GM23338 (cell line): ENCODE measurements at regions not wholly inside any gene's neighbourhood (a gene's known extent, or its start where the extent isn't known, plus 50 kb on each side); places are given as distances from the start of the nearest gene placed in this dataset.
A peak's percentile ranks its signal among the peaks of the same experiment; 100 is the strongest.

Experiments
- ATAC-seq: fragments of 200-7000 bp; cut with Tn5 transposase; 3 replicates; pipeline ENCODE4 v1.9.1; 2020
- DNase-seq: peaks from one replicate; pipeline ENCODE4 v3.0.0-alpha.2; 2015; ENCODE audit warnings: low spot score
- H2AFZ ChIP-seq: fragments of 200-600 bp; sonication (generic); 2 replicates; pipeline ENCODE4 v1.8.0; 2016; ENCODE audit warnings: antibody characterized with exemption, mild to moderate bottlenecking, moderate library complexity
- H3F3A ChIP-seq: fragments of 200-600 bp; sonication (generic); replicated peaks from 2 replicates; pipeline ENCODE4 v1.8.0; 2017; ENCODE audit warnings: antibody characterized with exemption, mixed run types, low read depth
- H3K27ac ChIP-seq: fragments of 200-600 bp; sonication (generic); 2 replicates; pipeline ENCODE4 v1.6.1; 2016; ENCODE audit warnings: low read depth
- H3K27me3 ChIP-seq: fragments of 200-600 bp; sonication (generic); 2 replicates; pipeline ENCODE4 v1.8.0; 2016; ENCODE audit warnings: mild to moderate bottlenecking, mixed run types, moderate library complexity; ENCODE audit not compliant: insufficient read depth
- H3K36me3 ChIP-seq: fragments of 200-600 bp; sonication (generic); 2 replicates; pipeline ENCODE4 v1.8.0; 2016; ENCODE audit warnings: mild to moderate bottlenecking; ENCODE audit not compliant: insufficient read depth
- H3K4me1 ChIP-seq: fragments of 200-600 bp; sonication (generic); 2 replicates; pipeline ENCODE4 v1.8.0; 2016; ENCODE audit warnings: mild to moderate bottlenecking, moderate library complexity; ENCODE audit not compliant: insufficient read depth
- H3K4me2 ChIP-seq: fragments of 200-600 bp; sonication (generic); 2 replicates; pipeline ENCODE4 v1.7.1; 2017; ENCODE audit warnings: mixed run types
- H3K4me3 ChIP-seq: fragments of 200-600 bp; sonication (generic); 2 replicates; pipeline ENCODE4 v1.6.1; 2016; ENCODE audit warnings: mixed run types
- H3K79me2 ChIP-seq: fragments of 200-600 bp; sonication (generic); replicated peaks from 2 replicates; pipeline ENCODE4 v1.8.0; 2017; ENCODE audit warnings: mild to moderate bottlenecking; ENCODE audit not compliant: insufficient read depth
- H3K9me2 ChIP-seq: fragments of 200-600 bp; sonication (generic); 2 replicates; pipeline ENCODE4 v1.8.0; 2017; ENCODE audit not compliant: insufficient read depth
- H4K20me1 ChIP-seq: fragments of 200-600 bp; sonication (generic); replicated peaks from 2 replicates; pipeline ENCODE4 v1.8.0; 2017; ENCODE audit warnings: mild to moderate bottlenecking; ENCODE audit not compliant: insufficient read depth
- H3K27ac Mint-ChIP-seq: 2 replicates; pipeline ENCODE4 v1.8.0; 2020; ENCODE audit warnings: inconsistent platforms, mild to moderate bottlenecking, moderate library complexity, mixed read lengths
- H3K27me3 Mint-ChIP-seq: 3 replicates; pipeline ENCODE4 v1.8.0; 2022; ENCODE audit warnings: low read depth, mild to moderate bottlenecking, moderate library complexity, mixed read lengths, inconsistent platforms; ENCODE audit not compliant: insufficient read depth, poor library complexity
- H3K36me3 Mint-ChIP-seq: 3 replicates; pipeline ENCODE4 v1.8.0; 2021; ENCODE audit warnings: low read depth, mild to moderate bottlenecking, inconsistent platforms, moderate library complexity, mixed read lengths
- H3K4me1 Mint-ChIP-seq: 3 replicates; pipeline ENCODE4 v1.8.0; 2020; ENCODE audit warnings: mild to moderate bottlenecking, inconsistent platforms, mixed read lengths
- H3K4me3 Mint-ChIP-seq: 3 replicates; pipeline ENCODE4 v1.8.0; 2021; ENCODE audit warnings: moderate library complexity, mild to moderate bottlenecking, inconsistent platforms, mixed read lengths
- H3K9me3 Mint-ChIP-seq: 3 replicates; pipeline ENCODE4 v1.8.0; 2020; ENCODE audit warnings: moderate library complexity, mild to moderate bottlenecking, inconsistent platforms, mixed read lengths
- CTCF ChIP-seq, 2 experiments: fragments of 200-600 bp in 1 of 2; sonication (generic) in 1 of 2; conservative IDR thresholded peaks; 2 replicates each; pipeline versions ENCODE4 v1.5.1 to v1.6.1; 2016 to 2017; ENCODE audit warnings: antibody characterized with exemption in 2 of 2, low read depth in 2 of 2, mild to moderate bottlenecking in 2 of 2, moderate library complexity in 1 of 2
- EZH2 ChIP-seq: fragments of 200-600 bp; sonication (generic); IDR thresholded peaks from one replicate; pipeline ENCODE4 v1.8.0; 2017; ENCODE audit warnings: antibody characterized with exemption, mild to moderate bottlenecking, low read depth; ENCODE audit not compliant: unreplicated experiment
- EZH2phosphoT487 ChIP-seq: fragments of 200-600 bp; sonication (generic); IDR thresholded peaks from one replicate; pipeline ENCODE4 v1.8.1; 2018; ENCODE audit warnings: antibody characterized with exemption; ENCODE audit not compliant: unreplicated experiment
- NANOG ChIP-seq: IDR thresholded peaks from 2 replicates; pipeline ENCODE4 v1.6.1; 2016; ENCODE audit warnings: antibody characterized with exemption, borderline replicate concordance
- POLR2AphosphoS5 ChIP-seq: IDR thresholded peaks from 2 replicates; pipeline ENCODE4 v1.6.1; 2016; ENCODE audit warnings: antibody characterized with exemption, low read depth
- STAT1 ChIP-seq: IDR thresholded peaks from one replicate; pipeline ENCODE4 v1.6.1; 2016; ENCODE audit warnings: antibody characterized with exemption; ENCODE audit not compliant: unreplicated experiment
- ZNF114 ChIP-seq: fragments of 250-450 bp; sonication (Bioruptor Pico); IDR thresholded peaks from 2 replicates; pipeline ENCODE4 v1.5.0; 2020; ENCODE audit warnings: mild to moderate bottlenecking, moderate library complexity
- TF ChIP-seq, protein P1 (sequence below): IDR thresholded peaks from 2 replicates; pipeline ENCODE4 v1.6.1; 2016; ENCODE audit warnings: antibody characterized with exemption
- TF ChIP-seq, protein P2 (sequence below): fragments of 250-450 bp; sonication (Bioruptor Pico); IDR thresholded peaks from 2 replicates; pipeline ENCODE4 v1.5.0; 2020; ENCODE audit warnings: mild to moderate bottlenecking, moderate library complexity

DNA sequence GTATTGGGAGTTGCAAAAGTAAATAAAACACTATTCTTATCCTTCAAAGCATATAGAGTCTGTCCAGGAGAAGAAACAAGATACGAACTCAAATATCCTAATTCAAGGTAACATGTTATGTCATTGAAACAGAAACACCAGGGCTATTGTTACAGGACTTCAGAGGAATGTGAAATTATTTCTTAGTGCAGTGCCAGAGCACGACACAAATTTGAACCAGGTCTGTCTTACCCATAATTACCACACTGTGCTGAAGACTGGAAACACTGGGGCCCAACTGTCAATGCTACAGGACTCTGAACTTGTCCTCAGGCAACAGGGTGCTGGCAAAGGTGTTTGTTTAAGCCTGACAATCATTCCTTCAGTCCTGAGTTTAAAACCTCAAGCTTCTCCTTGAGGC, 633.6 kb upstream of the UBE2E2 start (continued):
- TF ChIP-seq STAT1, result no peak
- TF ChIP-seq, protein P1, sequence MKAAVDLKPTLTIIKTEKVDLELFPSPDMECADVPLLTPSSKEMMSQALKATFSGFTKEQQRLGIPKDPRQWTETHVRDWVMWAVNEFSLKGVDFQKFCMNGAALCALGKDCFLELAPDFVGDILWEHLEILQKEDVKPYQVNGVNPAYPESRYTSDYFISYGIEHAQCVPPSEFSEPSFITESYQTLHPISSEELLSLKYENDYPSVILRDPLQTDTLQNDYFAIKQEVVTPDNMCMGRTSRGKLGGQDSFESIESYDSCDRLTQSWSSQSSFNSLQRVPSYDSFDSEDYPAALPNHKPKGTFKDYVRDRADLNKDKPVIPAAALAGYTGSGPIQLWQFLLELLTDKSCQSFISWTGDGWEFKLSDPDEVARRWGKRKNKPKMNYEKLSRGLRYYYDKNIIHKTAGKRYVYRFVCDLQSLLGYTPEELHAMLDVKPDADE, result no peak

DNA sequence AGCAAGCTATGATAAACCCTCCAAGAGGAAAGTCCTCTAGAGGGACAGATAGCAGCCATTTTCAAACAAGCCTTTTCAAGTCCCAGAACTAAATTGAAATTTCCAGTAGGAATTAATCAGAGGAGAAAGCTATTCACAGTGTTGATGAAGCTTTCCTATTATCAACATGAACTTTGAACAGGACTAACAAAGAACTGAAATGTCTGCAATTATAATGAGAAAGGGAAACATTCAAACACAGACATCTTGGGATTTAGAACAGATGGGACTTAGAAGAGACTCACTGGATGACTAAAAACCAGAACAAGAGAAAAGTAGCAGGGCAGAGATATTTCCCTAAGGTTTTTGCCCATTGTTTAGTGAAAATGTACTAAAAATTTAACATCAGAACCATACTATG, 622.1 kb upstream of the UBE2E2 start:
- Histone ChIP-seq H3K9me2 (peaks cover 16% of the 10 kb centered on the region), H3K79me2 (no peaks in the 10 kb centered on the region), H4K20me1 (no peaks in the 10 kb centered on the region), H3K27ac (no peak overlapping the region), H3K27me3 (no peaks in the 10 kb centered on the region), H3K4me2 (no peak overlapping the region), H3K4me1 (no peaks in the 10 kb centered on the region; the same call in 1 of the 2 replicates), H3K4me3 (no peak overlapping the region), H2AFZ (peak overlapping the region; percentile 28; the same call in 1 of the 2 replicates), H3K36me3 (no peaks in the 10 kb centered on the region), H3F3A (no peaks in the 10 kb centered on the region)
- no peak overlapping the region for H3K27ac Mint-ChIP-seq
- ATAC-seq, result no peak
- no peak overlapping the region for H3K4me3 Mint-ChIP-seq
- no peaks in the 10 kb centered on the region for H3K36me3 Mint-ChIP-seq
- no peak for TF ChIP-seq EZH2phosphoT487
- no peak for TF ChIP-seq CTCF (conservative IDR thresholded peaks at IDR 0.05; ENCODE audit: low read depth in 2 of 2)
- no peak for TF ChIP-seq EZH2
- TF ChIP-seq NANOG, result no peak
- no peak for TF ChIP-seq POLR2AphosphoS5
- no peaks in the 10 kb centered on the region; the same call in 2 of the 3 replicates for H3K9me3 Mint-ChIP-seq
- H3K27me3 Mint-ChIP-seq, result no peaks in the 10 kb centered on the region
- H3K4me1 Mint-ChIP-seq, result peaks cover 17% of the 10 kb centered on the region
- no peak for DNase-seq

DNA sequence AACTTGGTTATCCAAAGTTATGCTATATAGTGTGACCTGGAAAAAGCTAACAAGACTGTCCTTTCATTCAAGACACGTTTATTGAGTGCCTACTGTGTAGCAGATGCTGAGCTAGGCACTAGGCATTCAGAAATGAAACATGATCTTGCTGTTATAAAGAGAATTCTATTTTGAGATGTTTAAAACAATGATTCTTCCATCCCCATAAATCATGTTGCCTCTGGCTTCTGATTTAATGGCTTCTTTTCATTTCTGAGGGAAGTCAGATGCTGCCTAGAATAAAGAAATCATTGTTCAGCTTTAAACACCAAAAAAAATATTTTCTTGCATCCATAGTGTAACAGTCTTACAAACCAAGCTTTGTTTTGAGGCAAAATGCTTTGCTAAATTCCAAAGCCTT, 620.9 kb upstream of the UBE2E2 start:
- H3K27me3 ChIP-seq, result no peaks in the 10 kb centered on the region
- H3K4me3 ChIP-seq, result no peak overlapping the region
- no peaks in the 10 kb centered on the region for H4K20me1 ChIP-seq
- H3K36me3 ChIP-seq, result no peaks in the 10 kb centered on the region
- no peak overlapping the region for H3K27ac ChIP-seq
- Mint-ChIP-seq H3K36me3 (no peaks in the 10 kb centered on the region), H3K4me1 (peaks cover 20% of the 10 kb centered on the region), H3K4me3 (no peak overlapping the region), H3K27ac (no peak overlapping the region), H3K9me3 (no peaks in the 10 kb centered on the region; the same call in 2 of the 3 replicates), H3K27me3 (no peaks in the 10 kb centered on the region)
- no peak overlapping the region for H2AFZ ChIP-seq
- ATAC-seq (no peak), DNase-seq (no peak)
- H3F3A ChIP-seq, result no peaks in the 10 kb centered on the region
- H3K79me2 ChIP-seq, result no peaks in the 10 kb centered on the region
- H3K4me1 ChIP-seq, result no peaks in the 10 kb centered on the region; the same call in 1 of the 2 replicates
- no peak overlapping the region for H3K4me2 ChIP-seq
- H3K9me2 ChIP-seq, result peaks cover 16% of the 10 kb centered on the region
- TF ChIP-seq EZH2phosphoT487 (no peak), ZNF114 (CRISPR knock-in tag) (no peak), STAT1 (no peak)
- TF ChIP-seq, protein P2, sequence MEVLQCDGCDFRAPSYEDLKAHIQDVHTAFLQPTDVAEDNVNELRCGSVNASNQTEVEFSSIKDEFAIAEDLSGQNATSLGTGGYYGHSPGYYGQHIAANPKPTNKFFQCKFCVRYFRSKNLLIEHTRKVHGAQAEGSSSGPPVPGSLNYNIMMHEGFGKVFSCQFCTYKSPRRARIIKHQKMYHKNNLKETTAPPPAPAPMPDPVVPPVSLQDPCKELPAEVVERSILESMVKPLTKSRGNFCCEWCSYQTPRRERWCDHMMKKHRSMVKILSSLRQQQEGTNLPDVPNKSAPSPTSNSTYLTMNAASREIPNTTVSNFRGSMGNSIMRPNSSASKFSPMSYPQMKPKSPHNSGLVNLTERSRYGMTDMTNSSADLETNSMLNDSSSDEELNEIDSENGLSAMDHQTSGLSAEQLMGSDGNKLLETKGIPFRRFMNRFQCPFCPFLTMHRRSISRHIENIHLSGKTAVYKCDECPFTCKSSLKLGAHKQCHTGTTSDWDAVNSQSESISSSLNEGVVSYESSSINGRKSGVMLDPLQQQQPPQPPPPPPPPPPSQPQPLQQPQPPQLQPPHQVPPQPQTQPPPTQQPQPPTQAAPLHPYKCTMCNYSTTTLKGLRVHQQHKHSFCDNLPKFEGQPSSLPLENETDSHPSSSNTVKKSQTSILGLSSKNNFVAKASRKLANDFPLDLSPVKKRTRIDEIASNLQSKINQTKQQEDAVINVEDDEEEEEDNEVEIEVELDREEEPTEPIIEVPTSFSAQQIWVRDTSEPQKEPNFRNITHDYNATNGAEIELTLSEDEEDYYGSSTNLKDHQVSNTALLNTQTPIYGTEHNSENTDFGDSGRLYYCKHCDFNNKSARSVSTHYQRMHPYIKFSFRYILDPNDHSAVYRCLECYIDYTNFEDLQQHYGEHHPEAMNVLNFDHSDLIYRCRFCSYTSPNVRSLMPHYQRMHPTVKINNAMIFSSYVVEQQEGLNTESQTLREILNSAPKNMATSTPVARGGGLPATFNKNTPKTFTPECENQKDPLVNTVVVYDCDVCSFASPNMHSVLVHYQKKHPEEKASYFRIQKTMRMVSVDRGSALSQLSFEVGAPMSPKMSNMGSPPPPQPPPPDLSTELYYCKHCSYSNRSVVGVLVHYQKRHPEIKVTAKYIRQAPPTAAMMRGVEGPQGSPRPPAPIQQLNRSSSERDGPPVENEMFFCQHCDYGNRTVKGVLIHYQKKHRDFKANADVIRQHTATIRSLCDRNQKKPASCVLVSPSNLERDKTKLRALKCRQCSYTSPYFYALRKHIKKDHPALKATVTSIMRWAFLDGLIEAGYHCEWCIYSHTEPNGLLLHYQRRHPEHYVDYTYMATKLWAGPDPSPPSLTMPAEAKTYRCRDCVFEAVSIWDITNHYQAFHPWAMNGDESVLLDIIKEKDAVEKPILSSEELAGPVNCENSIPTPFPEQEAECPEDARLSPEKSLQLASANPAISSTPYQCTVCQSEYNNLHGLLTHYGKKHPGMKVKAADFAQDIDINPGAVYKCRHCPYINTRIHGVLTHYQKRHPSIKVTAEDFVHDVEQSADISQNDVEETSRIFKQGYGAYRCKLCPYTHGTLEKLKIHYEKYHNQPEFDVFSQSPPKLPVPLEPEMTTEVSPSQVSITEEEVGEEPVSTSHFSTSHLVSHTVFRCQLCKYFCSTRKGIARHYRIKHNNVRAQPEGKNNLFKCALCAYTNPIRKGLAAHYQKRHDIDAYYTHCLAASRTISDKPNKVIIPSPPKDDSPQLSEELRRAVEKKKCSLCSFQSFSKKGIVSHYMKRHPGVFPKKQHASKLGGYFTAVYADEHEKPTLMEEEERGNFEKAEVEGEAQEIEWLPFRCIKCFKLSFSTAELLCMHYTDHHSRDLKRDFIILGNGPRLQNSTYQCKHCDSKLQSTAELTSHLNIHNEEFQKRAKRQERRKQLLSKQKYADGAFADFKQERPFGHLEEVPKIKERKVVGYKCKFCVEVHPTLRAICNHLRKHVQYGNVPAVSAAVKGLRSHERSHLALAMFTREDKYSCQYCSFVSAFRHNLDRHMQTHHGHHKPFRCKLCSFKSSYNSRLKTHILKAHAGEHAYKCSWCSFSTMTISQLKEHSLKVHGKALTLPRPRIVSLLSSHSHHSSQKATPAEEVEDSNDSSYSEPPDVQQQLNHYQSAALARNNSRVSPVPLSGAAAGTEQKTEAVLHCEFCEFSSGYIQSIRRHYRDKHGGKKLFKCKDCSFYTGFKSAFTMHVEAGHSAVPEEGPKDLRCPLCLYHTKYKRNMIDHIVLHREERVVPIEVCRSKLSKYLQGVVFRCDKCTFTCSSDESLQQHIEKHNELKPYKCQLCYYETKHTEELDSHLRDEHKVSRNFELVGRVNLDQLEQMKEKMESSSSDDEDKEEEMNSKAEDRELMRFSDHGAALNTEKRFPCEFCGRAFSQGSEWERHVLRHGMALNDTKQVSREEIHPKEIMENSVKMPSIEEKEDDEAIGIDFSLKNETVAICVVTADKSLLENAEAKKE (CRISPR knock-in tag), result no peak
- TF ChIP-seq, protein P1, result no peak
